IMR-90 (cell line): ENCODE measurements at regions not wholly inside any gene's neighbourhood (a gene's known extent, or its start where the extent isn't known, plus 50 kb on each side); places are given as distances from the start of the nearest gene placed in this dataset.

ENCODE experiments used
- ATAC-seq: fragments of 200-7000 bp; cut with Tn5 transposase; 2 replicates; pipeline ENCODE4 v1.9.1; 2020; ENCODE audit warnings: low read depth, mild to moderate bottlenecking, moderate library complexity
- BruUV-seq: library from RNA; stranded (reverse); fragments of 400-500 nt; replicated peaks from 2 replicates; lab custom pipeline; 2021; lab: Mats Ljungman, UMichigan
- CTCF ChIA-PET: fragments of 300-600 bp; formaldehyde crosslinking; extraction: SDS; loops from one replicate; lab custom pipeline; 2021; ENCODE audit warnings: antibody characterized with exemption; lab: Yijun Ruan, JAX
- POLR2A ChIA-PET: fragments of 300-600 bp; sonication (Branson Sonifier 250); formaldehyde crosslinking; loops from one replicate; lab custom pipeline; 2022; ENCODE audit warnings: antibody characterized with exemption; ENCODE audit not compliant: unreplicated experiment; lab: Charles Lee
- DNase-seq: peaks from one replicate; pipeline ENCODE4 v3.0.0; 2013
- H2AFZ ChIP-seq: replicated peaks from 2 replicates; pipeline ENCODE3; 2013; ENCODE audit warnings: low read length, mild to moderate bottlenecking; ENCODE audit not compliant: poor library complexity
- H2AK5ac ChIP-seq: 2 replicates; pipeline ENCODE4 v1.6.1; 2013; ENCODE audit warnings: low read depth, low read length, inconsistent platforms
- H2AK9ac ChIP-seq: replicated peaks from 2 replicates; pipeline ENCODE3; 2013; ENCODE audit warnings: mild to moderate bottlenecking, low read depth, low read length, moderate library complexity; ENCODE audit not compliant: poor library complexity
- H2BK120ac ChIP-seq: 2 replicates; pipeline ENCODE4 v1.6.1; 2013; ENCODE audit warnings: low read depth, low read length, inconsistent platforms
- H2BK15ac ChIP-seq: 3 replicates; pipeline ENCODE4 v1.6.1; 2013; ENCODE audit warnings: low read depth, low read length, inconsistent platforms
- H2BK20ac ChIP-seq: 2 replicates; pipeline ENCODE4 v1.6.1; 2013; ENCODE audit warnings: low read depth, mild to moderate bottlenecking, inconsistent platforms, low read length, moderate library complexity
- H2BK5ac ChIP-seq: 2 replicates; pipeline ENCODE4 v1.6.1; 2013; ENCODE audit warnings: mild to moderate bottlenecking, low read depth, low read length, inconsistent platforms; ENCODE audit not compliant: poor library complexity, severe bottlenecking
- H3K14ac ChIP-seq: replicated peaks from 2 replicates; pipeline ENCODE4 v1.6.1; 2013; ENCODE audit warnings: low read depth, low read length, inconsistent platforms
- H3K18ac ChIP-seq: 2 replicates; pipeline ENCODE4 v1.6.1; 2013; ENCODE audit warnings: low read depth, low read length, control low read depth
- H3K23ac ChIP-seq: 2 replicates; pipeline ENCODE4 v1.6.1; 2013; ENCODE audit warnings: low read depth, low read length, inconsistent platforms
- H3K27ac ChIP-seq: 2 replicates; pipeline ENCODE4 v1.5.1; 2013; ENCODE audit warnings: mild to moderate bottlenecking, control low read depth, low read length; ENCODE audit not compliant: insufficient read depth
- H3K27me3 ChIP-seq: 2 replicates; pipeline ENCODE4 v1.6.1; 2013; ENCODE audit warnings: low read length; ENCODE audit not compliant: control insufficient read depth, insufficient read depth
- H3K36me3 ChIP-seq: 2 replicates; pipeline ENCODE4 v1.6.1; 2013; ENCODE audit warnings: low read length, mixed read lengths; ENCODE audit not compliant: control insufficient read depth, insufficient read depth
- H3K4ac ChIP-seq: 2 replicates; pipeline ENCODE4 v1.6.1; 2013; ENCODE audit warnings: low read depth, low read length, inconsistent platforms
- H3K4me1 ChIP-seq: 2 replicates; pipeline ENCODE4 v1.6.1; 2013; ENCODE audit warnings: low read length, mixed read lengths; ENCODE audit not compliant: control insufficient read depth, insufficient read depth
- H3K4me2 ChIP-seq: 2 replicates; pipeline ENCODE4 v1.6.1; 2013; ENCODE audit warnings: low read depth, mild to moderate bottlenecking, control low read depth, low read length, moderate library complexity
- H3K4me3 ChIP-seq: 2 replicates; pipeline ENCODE4 v1.5.1; 2013; ENCODE audit warnings: low read depth, mild to moderate bottlenecking, control low read depth, low read length, moderate library complexity; ENCODE audit not compliant: insufficient read depth
- H3K56ac ChIP-seq: 2 replicates; pipeline ENCODE4 v1.6.1; 2013; ENCODE audit warnings: low read length, inconsistent platforms; ENCODE audit not compliant: insufficient read depth; ENCODE audit errors: extremely low read depth
- H3K79me1 ChIP-seq, 2 experiments: 2 replicates each; pipeline ENCODE4 v1.6.1; 2013; ENCODE audit warnings: low read length in 2 of 2, inconsistent platforms in 1 of 2, low read depth in 1 of 2
- H3K9ac ChIP-seq: 2 replicates; pipeline ENCODE4 v1.6.1; 2013; ENCODE audit warnings: low read depth, low read length, control low read depth
- H3K9me1 ChIP-seq: 2 replicates; pipeline ENCODE4 v1.6.1; 2013; ENCODE audit warnings: low read length, inconsistent platforms; ENCODE audit not compliant: insufficient read depth
- H3K9me3 ChIP-seq: 2 replicates; pipeline ENCODE4 v1.6.1; 2013; ENCODE audit warnings: low read length; ENCODE audit not compliant: control insufficient read depth, insufficient read depth
- H4K20me1 ChIP-seq: 2 replicates; pipeline ENCODE4 v1.6.1; 2013; ENCODE audit warnings: low read length, inconsistent platforms; ENCODE audit not compliant: insufficient read depth
- H4K5ac ChIP-seq: 2 replicates; pipeline ENCODE4 v1.6.1; 2013; ENCODE audit warnings: mild to moderate bottlenecking, low read depth, low read length, control low read depth
- H4K8ac ChIP-seq, 2 experiments: 2 replicates each; pipeline ENCODE4 v1.6.1; 2013; ENCODE audit warnings: low read depth in 2 of 2, low read length in 2 of 2, control low read depth in 1 of 2, inconsistent platforms in 1 of 2
- H4K91ac ChIP-seq: 2 replicates; pipeline ENCODE4 v1.6.1; 2013; ENCODE audit warnings: low read depth, low read length, inconsistent platforms; ENCODE audit not compliant: insufficient read depth
- BHLHE40 ChIP-seq: fragments of 150-350 bp; IDR thresholded peaks from 2 replicates; pipeline ENCODE4 v1.6.1; 2016; ENCODE audit warnings: mild to moderate bottlenecking, low read depth, low read length
- CEBPB ChIP-seq: IDR thresholded peaks from 2 replicates; pipeline ENCODE4 v1.6.1; 2012; ENCODE audit warnings: low read depth, low read length, improper control_type of control experiment
- CHD1 ChIP-seq: IDR thresholded peaks from 2 replicates; pipeline ENCODE4 v1.6.1; 2012; ENCODE audit warnings: low read depth, low read length, improper control_type of control experiment
- CTCF ChIP-seq: conservative IDR thresholded peaks from 2 replicates; pipeline ENCODE4 v1.5.1; 2012; ENCODE audit warnings: mild to moderate bottlenecking, low read depth, low read length, improper control_type of control experiment
- ELK1 ChIP-seq: fragments of 150-350 bp; IDR thresholded peaks from 2 replicates; pipeline ENCODE4 v1.6.1; 2016; ENCODE audit warnings: low read depth, mild to moderate bottlenecking, low read length, moderate library complexity, borderline replicate concordance
- FOS ChIP-seq: fragments of 150-350 bp; IDR thresholded peaks from 2 replicates; pipeline ENCODE4 v1.6.1; 2016; ENCODE audit warnings: low read depth, low read length
- MAFK ChIP-seq: IDR thresholded peaks from 2 replicates; pipeline ENCODE4 v1.6.1; 2012; ENCODE audit warnings: low read depth, low read length, improper control_type of control experiment
- MAZ ChIP-seq: IDR thresholded peaks from 2 replicates; pipeline ENCODE4 v1.6.1; 2012; ENCODE audit warnings: low read depth, mild to moderate bottlenecking, low read length, improper control_type of control experiment, moderate library complexity, borderline replicate concordance
- MXI1 ChIP-seq: IDR thresholded peaks from 2 replicates; pipeline ENCODE4 v1.6.1; 2012; ENCODE audit warnings: low read depth, mild to moderate bottlenecking, low read length, moderate library complexity, borderline replicate concordance
- NFE2L2 ChIP-seq: fragments of 150-350 bp; IDR thresholded peaks from 2 replicates; pipeline ENCODE4 v1.6.1; 2016; ENCODE audit warnings: low read depth, mild to moderate bottlenecking, low read length
- POLR2A ChIP-seq: IDR thresholded peaks from 2 replicates; pipeline ENCODE4 v1.6.1; 2012; ENCODE audit warnings: mild to moderate bottlenecking, low read depth, low read length
- RAD21 ChIP-seq: IDR thresholded peaks from 2 replicates; pipeline ENCODE4 v1.6.1; 2012; ENCODE audit warnings: low read length, improper control_type of control experiment
- RCOR1 ChIP-seq: IDR thresholded peaks from 2 replicates; pipeline ENCODE4 v1.6.1; 2012; ENCODE audit warnings: mild to moderate bottlenecking, low read length, improper control_type of control experiment; ENCODE audit not compliant: insufficient replicate concordance
- RFX5 ChIP-seq: IDR thresholded peaks from 2 replicates; pipeline ENCODE4 v1.8.0; 2012; ENCODE audit warnings: low read depth, mild to moderate bottlenecking, low read length, moderate library complexity
- SMC3 ChIP-seq: fragments of 150-350 bp; IDR thresholded peaks from 2 replicates; pipeline ENCODE4 v1.6.1; 2016; ENCODE audit warnings: low read depth, mild to moderate bottlenecking, antibody characterized with exemption, low read length, moderate library complexity
- USF2 ChIP-seq: fragments of 150-350 bp; IDR thresholded peaks from 2 replicates; pipeline ENCODE4 v1.6.1; 2017; ENCODE audit warnings: mild to moderate bottlenecking, antibody characterized with exemption, low read length, low read depth
- WGBS, 2 experiments: methylation state at CpG; one replicate each; pipeline versions ENCODE4 v1.1.5 to v1.1.7; 2013; ENCODE audit warnings: missing lambda C conversion rate in 2 of 2; ENCODE audit not compliant: insufficient read length in 1 of 2; ENCODE audit errors: extremely low coverage in 2 of 2; 5-methylcytosine and 5-hydroxymethylcytosine counted together
- dilution Hi-C: fragments of 300-500 bp; cut with HindIII; formaldehyde crosslinking; loops from one replicate; pipeline ENCODE4 v1.14.3; 2018; ENCODE audit warnings: low sequenced_read_pairs; ENCODE audit not compliant: unreplicated experiment
- in situ Hi-C: fragments of 300-500 bp; cut with MboI; formaldehyde crosslinking; loops from 3 replicates; pipeline ENCODE4 v1.14.3; 2019; ENCODE audit warnings: low sequenced_read_pairs, inconsistent platforms, mixed read lengths
- intact Hi-C: fragments of 100-400 bp; cut with micrococcal nuclease; formaldehyde crosslinking; loops from 2 replicates; pipeline ENCODE4 v1.10.0; 2022

GRCh38 chr18:7490104-7490503 lies 77.0 kb upstream of the PTPRM start:
- Histone ChIP-seq H3K56ac (no peak overlapping the region), H3K4me1 (no peaks in the 10 kb centered on the region), H2AFZ (no peak overlapping the region), H3K4me2 (no peak overlapping the region), H3K36me3 (no peaks in the 10 kb centered on the region), H3K27me3 (no peaks in the 10 kb centered on the region; the same call in 1 of the 2 replicates), H2BK15ac (no peak overlapping the region), H3K23ac (no peak overlapping the region), H4K20me1 (no peaks in the 10 kb centered on the region), H3K9me1 (no peaks in the 10 kb centered on the region), H3K14ac (no peak overlapping the region), H3K18ac (no peak overlapping the region), H4K5ac (no peak overlapping the region), H2AK9ac (no peak overlapping the region), H2AK5ac (no peak overlapping the region), H3K9me3 (no peaks in the 10 kb centered on the region), H3K9ac (no peak overlapping the region), H2BK5ac (no peak overlapping the region), H4K91ac (no peak overlapping the region), H4K8ac (no peak overlapping the region), H3K4me3 (no peak overlapping the region), H2BK20ac (no peak overlapping the region), H3K79me1 (no peaks in the 10 kb centered on the region), H3K4ac (no peak overlapping the region), H2BK120ac (no peak overlapping the region), H3K27ac (no peak overlapping the region)
- no TSS peak for BruUV-seq
- ATAC-seq (no peak), DNase-seq (no peak)
- in situ Hi-C loops, result no loop called here
- dilution Hi-C loops, result no loop called here
- TF ChIP-seq SMC3, result no peak
- no peak for TF ChIP-seq CEBPB
- TF ChIP-seq POLR2A, result no peak
- TF ChIP-seq NFE2L2, result no peak
- TF ChIP-seq BHLHE40, result no peak
- TF ChIP-seq RAD21, result no peak
- no peak for TF ChIP-seq ELK1
- no peak for TF ChIP-seq RFX5
- TF ChIP-seq CTCF, result no peak
- TF ChIP-seq MAFK, result no peak
- no peak for TF ChIP-seq RCOR1
- TF ChIP-seq FOS, result no peak
- no peak for TF ChIP-seq USF2
- TF ChIP-seq CHD1, result no peak
- TF ChIP-seq MAZ, result no peak
- TF ChIP-seq MXI1, result no peak
- POLR2A ChIA-PET, result no interaction called here
- CTCF ChIA-PET, result no interaction called here
- intact Hi-C loops, result no loop called here
- WGBS, 2 experiments, result no CpG with 5 or more reads among the region's 1 CpG
